Stimulated activated memory B cell treated with anti-CD40 and anti-IgM and Interleukin-4, amounts not matched to agents 10 μg/mL and 1 μg/mL and 100 μg/mL, for 72 hours (primary cell): ENCODE measurements at regions not wholly inside any gene's neighbourhood (a gene's known extent, or its start where the extent isn't known, plus 50 kb on each side); places are given as distances from the start of the nearest gene placed in this dataset.

Experiments used
- ATAC-seq: fragments of 150-1000 bp; cut with Tn5 transposase; 2 replicates; pipeline ENCODE4 v1.10.0; 2021
- H3K27ac Mint-ChIP-seq: one replicate; pipeline ENCODE4 v1.8.0; 2022; ENCODE audit warnings: mild to moderate bottlenecking, mixed read lengths
- H3K27me3 Mint-ChIP-seq: one replicate; pipeline ENCODE4 v1.8.0; 2022; ENCODE audit warnings: mixed read lengths
- H3K36me3 Mint-ChIP-seq: one replicate; pipeline ENCODE4 v1.8.0; 2022; ENCODE audit warnings: mixed read lengths
- H3K4me1 Mint-ChIP-seq: one replicate; pipeline ENCODE4 v1.8.0; 2022; ENCODE audit warnings: mixed read lengths
- H3K4me3 Mint-ChIP-seq: one replicate; pipeline ENCODE4 v1.8.0; 2022; ENCODE audit warnings: mild to moderate bottlenecking, moderate library complexity, mixed read lengths
- H3K9me3 Mint-ChIP-seq: one replicate; pipeline ENCODE4 v1.8.0; 2022; ENCODE audit warnings: mixed read lengths

DNA sequence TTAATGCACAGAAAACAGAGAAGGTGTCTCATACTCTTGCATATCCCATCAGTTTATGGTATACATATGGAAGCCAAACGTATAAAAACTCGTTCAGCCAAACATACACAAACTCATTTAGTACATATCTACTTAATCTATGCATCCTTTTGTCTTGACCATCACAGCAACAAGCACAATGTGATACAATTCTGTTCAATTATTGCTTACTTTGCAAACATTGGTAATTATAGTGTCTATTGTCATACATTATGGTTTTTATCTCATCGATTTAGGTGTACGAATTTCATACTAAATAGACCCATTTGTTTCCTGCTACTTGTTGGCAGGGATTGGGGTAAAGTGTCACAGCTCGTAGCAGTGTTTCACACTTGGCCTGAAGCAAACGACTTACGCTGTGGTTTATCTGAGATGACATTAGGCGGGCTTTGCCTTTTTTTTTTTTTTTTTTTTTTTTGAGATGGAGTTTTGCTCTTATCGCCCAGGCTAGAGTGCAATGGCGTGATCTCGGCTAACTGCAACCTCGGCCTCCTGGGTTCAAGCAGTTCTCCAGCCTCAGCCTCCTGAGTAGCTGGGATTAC lies 425.9 kb upstream of the JARID2 start:
- Mint-ChIP-seq H3K36me3 (no peaks in the 10 kb centered on the region), H3K27ac (peak overlapping the region; percentile 11), H3K4me1 (peaks cover 25% of the 10 kb centered on the region), H3K9me3 (no peaks in the 10 kb centered on the region), H3K4me3 (no peak overlapping the region), H3K27me3 (no peaks in the 10 kb centered on the region)
- no peak for ATAC-seq

DNA sequence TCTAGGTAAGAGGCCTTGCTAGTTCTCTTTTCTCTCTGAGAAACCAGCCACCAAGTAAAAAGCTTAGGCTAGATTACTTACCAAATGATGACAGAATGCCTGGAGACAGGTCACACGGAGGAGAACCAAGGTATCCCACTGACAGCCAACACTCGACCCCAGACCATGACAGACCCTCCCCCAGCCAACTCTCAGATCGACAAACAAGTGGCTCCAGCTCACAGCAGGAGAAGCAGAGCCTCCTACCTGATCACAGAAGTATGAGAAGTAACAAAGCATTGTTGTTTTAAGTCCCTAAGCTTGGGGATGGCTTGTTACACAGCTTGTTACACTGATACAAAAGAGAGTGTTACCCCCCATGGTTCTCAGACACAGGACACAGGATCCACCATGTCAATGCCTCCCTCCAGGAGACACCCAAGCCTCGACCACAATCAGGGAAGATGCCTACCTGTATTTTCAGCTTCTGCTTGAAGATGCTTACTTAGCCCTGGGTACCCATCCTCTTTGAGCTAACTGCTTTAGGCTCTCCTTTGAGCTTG lies 423.8 kb upstream of the JARID2 start:
- Mint-ChIP-seq H3K9me3 (no peaks in the 10 kb centered on the region), H3K27me3 (no peaks in the 10 kb centered on the region), H3K4me1 (peaks cover 20% of the 10 kb centered on the region), H3K4me3 (no peak overlapping the region), H3K27ac (no peak overlapping the region), H3K36me3 (no peaks in the 10 kb centered on the region)
- ATAC-seq: no peak

DNA sequence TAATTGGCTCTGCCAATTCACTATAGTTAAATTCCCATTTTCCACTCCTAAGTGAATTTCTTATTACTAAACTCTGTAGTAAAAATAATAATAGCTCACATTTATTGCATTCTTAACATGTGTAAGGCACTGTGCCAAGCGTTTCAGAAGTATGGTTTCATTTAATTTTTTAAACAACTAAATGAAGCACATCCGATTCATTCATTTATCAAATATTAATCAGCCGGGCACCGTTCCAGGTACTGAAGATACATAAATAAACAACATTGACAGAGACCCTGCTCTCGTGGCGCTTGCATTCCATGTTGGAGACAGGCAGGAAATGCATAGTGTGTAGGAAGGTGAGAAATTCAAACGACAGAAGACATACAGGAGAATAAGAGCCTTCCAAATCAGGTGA lies 423.2 kb upstream of the JARID2 start:
- no peaks in the 10 kb centered on the region for H3K36me3 Mint-ChIP-seq
- H3K27me3 Mint-ChIP-seq: no peaks in the 10 kb centered on the region

DNA sequence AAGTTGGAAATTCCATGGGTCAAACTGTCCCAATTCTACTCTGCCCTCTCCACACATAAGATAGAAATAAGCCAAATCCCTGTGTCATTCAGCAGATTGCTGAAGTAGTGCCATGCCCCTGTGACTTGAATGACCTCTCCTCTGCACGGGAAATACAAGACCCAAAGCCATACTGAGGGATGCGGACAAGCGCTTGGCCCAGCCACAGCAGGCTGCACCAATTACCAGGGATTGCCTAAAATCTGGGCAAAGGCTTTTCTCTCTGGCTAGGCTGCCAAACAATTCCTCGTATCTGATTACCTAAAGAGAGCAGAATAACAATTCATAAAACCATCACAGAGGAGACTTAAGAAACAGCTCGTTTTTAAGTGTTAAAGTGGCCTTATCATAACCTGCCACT lies 421.8 kb upstream of the JARID2 start:
- Mint-ChIP-seq H3K4me1 (peaks cover 17% of the 10 kb centered on the region), H3K9me3 (no peaks in the 10 kb centered on the region), H3K27ac (no peak overlapping the region), H3K27me3 (no peaks in the 10 kb centered on the region), H3K36me3 (no peaks in the 10 kb centered on the region), H3K4me3 (no peak overlapping the region)
- no peak for ATAC-seq

More for the DNA sequence above, 423.2 kb upstream of the JARID2 start:
- Mint-ChIP-seq H3K4me1 (peaks cover 20% of the 10 kb centered on the region), H3K27ac (no peak overlapping the region), H3K4me3 (no peak overlapping the region), H3K9me3 (no peaks in the 10 kb centered on the region)
- ATAC-seq: no peak

DNA sequence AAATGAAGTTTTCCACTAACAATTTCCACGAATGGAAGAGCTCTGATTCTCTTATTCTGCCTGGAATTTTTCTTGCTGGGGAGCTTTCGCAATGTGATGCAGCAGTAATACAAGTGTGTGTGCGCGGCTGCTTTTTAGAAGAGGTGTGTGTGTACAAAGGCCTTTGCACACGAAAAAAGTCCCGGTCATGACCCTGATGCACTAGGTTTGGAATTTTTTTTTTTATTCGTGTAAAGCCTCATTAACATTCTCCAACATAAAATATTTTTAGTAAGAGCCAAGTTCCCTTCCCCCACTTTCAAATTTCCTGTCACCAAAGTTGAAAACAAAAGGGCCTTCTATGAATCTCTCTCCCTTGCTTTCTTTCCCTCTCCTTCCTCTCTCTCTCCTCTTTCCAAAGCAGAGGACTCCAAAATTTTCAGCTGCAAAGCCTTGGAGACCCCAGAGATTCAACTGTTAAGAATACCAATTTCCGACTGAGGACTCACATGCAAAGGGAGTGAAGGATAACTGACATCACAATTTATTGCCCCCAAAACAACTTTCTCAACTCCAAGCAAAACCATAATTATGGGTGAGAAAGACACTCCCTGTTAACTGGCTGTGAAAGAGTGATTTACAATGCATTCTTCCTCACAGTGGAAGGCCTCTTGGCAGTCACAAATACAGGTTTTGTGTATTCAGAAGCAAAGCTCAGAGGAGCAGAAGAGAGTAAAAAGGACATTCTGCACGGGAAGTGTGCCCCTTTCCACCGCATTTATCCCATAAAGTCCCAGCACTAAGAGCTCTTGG lies 421.2 kb upstream of the JARID2 start:
- peaks cover 13% of the 10 kb centered on the region for H3K4me1 Mint-ChIP-seq
- H3K27ac Mint-ChIP-seq: no peak overlapping the region
- no peaks in the 10 kb centered on the region for H3K36me3 Mint-ChIP-seq
- no peaks in the 10 kb centered on the region for H3K9me3 Mint-ChIP-seq
- no peak for ATAC-seq
- no peak overlapping the region for H3K4me3 Mint-ChIP-seq
- H3K27me3 Mint-ChIP-seq: no peaks in the 10 kb centered on the region

DNA sequence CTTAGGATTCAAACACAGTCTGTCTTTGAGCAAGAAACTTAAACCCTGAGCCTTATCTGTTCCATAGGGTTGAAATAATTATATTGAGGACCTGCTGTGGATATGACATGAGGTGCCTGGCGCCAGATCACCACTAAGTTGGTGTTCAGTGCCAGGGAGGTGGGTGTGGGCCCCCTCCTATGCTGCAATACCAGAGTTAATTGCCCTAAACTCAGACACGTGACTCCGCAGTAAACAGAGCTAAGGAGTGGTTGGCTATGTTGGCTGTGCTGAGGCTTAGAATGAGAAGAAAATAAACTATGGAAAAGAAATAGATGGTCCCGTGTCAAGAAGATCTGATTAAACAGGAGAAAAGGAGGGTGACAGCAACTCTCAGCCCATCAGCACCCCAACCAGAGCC lies 419.4 kb upstream of the JARID2 start:
- H3K9me3 Mint-ChIP-seq: no peaks in the 10 kb centered on the region
- no peak for ATAC-seq
- no peaks in the 10 kb centered on the region for H3K36me3 Mint-ChIP-seq
- H3K4me1 Mint-ChIP-seq: peaks cover 6% of the 10 kb centered on the region
- no peak overlapping the region for H3K27ac Mint-ChIP-seq
- H3K4me3 Mint-ChIP-seq: no peak overlapping the region
- H3K27me3 Mint-ChIP-seq: no peaks in the 10 kb centered on the region

DNA sequence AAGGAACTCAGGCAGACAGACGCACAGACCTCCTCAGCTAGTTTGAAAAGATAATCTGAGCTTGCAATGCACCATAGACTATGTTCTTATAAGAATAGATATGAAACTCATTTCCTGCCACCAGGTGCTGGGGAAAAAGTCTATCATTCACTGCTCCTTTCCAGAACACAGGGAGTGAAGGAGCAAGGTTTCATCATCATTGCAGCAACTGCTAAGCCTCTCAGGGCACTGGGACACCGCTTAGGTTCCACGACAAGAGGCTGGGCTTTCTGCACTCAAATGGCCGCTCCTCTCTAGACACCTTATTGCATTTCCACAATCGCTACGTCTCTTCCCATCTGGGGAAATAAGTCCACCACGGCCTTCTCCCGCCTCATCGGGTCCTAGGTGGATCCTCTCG lies 418.5 kb upstream of the JARID2 start:
- Mint-ChIP-seq H3K4me3 (no peak overlapping the region), H3K9me3 (no peaks in the 10 kb centered on the region), H3K4me1 (peaks cover 6% of the 10 kb centered on the region), H3K36me3 (no peaks in the 10 kb centered on the region), H3K27ac (no peak overlapping the region), H3K27me3 (no peaks in the 10 kb centered on the region)
- ATAC-seq: no peak

DNA sequence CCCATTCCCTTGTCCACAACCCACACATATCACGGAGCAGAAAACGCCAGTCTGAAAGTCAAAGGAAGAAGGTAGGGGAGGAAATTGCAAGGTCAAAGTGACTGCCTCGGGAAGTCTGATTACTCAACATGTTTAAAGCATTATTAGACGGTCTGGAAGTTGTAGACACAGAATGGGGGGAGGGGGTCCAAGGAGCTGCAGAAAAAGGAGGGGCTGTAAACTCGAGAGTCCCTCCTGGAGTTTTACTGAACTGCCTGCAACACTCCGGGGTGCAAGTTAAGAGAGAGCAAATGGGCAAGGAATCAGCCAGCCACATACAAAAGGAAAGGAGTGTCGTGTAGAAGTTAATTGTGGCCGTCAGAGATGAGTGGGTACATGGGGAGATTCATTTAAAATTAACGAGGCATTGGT lies 417.7 kb upstream of the JARID2 start:
- Mint-ChIP-seq H3K4me1 (peaks cover 6% of the 10 kb centered on the region), H3K4me3 (no peak overlapping the region), H3K36me3 (no peaks in the 10 kb centered on the region), H3K27ac (no peak overlapping the region), H3K27me3 (no peaks in the 10 kb centered on the region), H3K9me3 (no peaks in the 10 kb centered on the region)
- no peak for ATAC-seq

DNA sequence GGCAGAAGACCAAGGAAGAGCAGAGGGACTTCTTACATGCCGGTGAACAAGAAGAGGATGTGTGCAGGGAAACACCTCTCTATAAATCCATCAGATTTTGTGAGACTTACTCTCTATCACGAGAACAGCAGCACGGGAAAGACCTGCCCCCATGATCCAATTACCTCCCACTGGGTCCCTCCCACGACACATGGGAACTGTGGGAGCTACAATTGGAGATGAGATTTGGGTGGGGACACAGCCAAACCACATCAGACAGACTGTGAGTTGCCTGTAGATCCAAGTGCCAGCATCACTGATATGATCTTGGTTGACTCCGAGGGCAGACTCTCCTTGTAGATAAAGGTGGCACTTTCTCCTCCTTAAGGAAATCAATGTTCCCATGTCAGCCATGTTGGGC lies 414.8 kb upstream of the JARID2 start:
- H3K27me3 Mint-ChIP-seq: no peaks in the 10 kb centered on the region
- no peaks in the 10 kb centered on the region for H3K36me3 Mint-ChIP-seq
- peaks cover 6% of the 10 kb centered on the region for H3K4me1 Mint-ChIP-seq
- H3K27ac Mint-ChIP-seq: peak overlapping the region; percentile 11
- H3K9me3 Mint-ChIP-seq: no peaks in the 10 kb centered on the region
- ATAC-seq: no peak
- no peak overlapping the region for H3K4me3 Mint-ChIP-seq

DNA sequence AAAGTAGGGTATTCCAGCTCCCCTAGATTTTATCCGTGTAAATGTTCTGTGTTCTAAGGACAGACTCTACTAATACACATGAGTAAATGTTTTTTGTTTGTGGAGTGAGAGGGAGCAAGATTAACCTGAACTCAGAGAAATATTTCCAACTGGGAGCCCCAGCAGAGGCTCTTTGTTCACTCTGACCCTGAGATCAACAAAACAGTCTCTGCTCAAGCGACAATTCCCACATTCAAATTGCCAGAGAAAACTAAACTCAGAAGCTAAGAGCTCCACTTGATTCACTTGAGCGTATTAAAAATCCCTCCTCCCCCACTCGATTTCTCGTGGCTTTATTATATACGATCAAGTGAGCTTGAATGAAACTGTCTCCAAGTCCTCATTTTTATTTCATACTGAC lies 413.9 kb upstream of the JARID2 start:
- ATAC-seq: no peak
- Mint-ChIP-seq H3K4me3 (no peak overlapping the region), H3K36me3 (no peaks in the 10 kb centered on the region), H3K4me1 (peaks cover 6% of the 10 kb centered on the region), H3K9me3 (no peaks in the 10 kb centered on the region), H3K27me3 (no peaks in the 10 kb centered on the region), H3K27ac (no peak overlapping the region)

DNA sequence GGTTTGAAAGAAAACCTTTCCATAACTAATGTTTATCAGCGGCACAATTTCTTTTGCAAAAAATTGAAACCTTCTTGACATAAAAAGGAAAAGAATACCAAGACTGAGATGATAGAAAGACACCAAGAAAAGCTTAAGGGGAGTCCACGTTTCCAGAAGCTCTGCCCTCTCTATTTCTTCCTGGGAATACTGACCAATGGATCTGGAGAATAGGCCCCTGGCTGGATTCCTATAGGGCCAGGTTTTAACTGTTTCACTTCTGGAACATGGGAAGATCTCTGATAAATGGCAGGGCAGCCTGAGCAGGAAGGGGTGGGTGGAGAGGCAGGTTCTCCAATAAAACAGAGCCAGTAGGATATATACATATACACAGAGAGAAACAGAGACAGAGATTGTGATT lies 413.4 kb upstream of the JARID2 start:
- ATAC-seq: no peak

DNA sequence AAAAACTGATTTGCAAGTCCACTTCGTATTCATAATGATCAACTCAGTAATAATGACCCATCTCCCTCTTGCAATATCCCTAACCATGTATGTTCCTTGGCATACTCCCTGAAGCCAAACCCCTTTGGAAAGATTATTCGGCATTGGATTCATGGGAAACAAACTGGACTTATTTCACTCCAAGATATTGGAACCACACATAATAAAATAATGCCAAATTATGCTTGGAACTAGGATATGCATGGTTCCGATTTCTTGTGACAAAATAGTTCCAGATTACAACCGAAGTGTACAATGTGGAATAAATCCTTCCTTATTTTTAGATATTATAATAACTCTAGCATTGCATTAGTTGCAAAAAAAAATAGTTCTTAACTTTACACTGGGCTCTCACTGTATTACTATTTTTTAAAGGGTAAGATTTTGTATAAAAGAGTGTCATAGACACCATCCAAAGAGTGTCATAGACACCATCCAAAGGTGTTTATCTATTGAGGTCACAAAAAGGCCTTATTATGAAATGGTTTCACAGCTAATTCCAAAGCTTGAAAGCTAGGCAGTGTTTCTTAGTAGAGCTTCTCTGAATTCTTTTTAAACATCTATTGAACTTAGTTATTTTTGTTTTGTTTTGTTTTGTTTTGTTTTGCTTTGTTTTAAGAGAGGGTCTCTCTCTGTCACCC lies 410.9 kb upstream of the JARID2 start:
- Mint-ChIP-seq H3K9me3 (no peaks in the 10 kb centered on the region), H3K4me1 (peaks cover 11% of the 10 kb centered on the region), H3K4me3 (no peak overlapping the region), H3K27me3 (no peaks in the 10 kb centered on the region), H3K36me3 (no peaks in the 10 kb centered on the region), H3K27ac (no peak overlapping the region)
- no peak for ATAC-seq

More for the DNA sequence above, 413.4 kb upstream of the JARID2 start:
- no peaks in the 10 kb centered on the region for H3K9me3 Mint-ChIP-seq
- H3K27me3 Mint-ChIP-seq: no peaks in the 10 kb centered on the region
- no peak overlapping the region for H3K4me3 Mint-ChIP-seq
- peaks cover 6% of the 10 kb centered on the region for H3K4me1 Mint-ChIP-seq
- H3K27ac Mint-ChIP-seq: no peak overlapping the region
- H3K36me3 Mint-ChIP-seq: no peaks in the 10 kb centered on the region

DNA sequence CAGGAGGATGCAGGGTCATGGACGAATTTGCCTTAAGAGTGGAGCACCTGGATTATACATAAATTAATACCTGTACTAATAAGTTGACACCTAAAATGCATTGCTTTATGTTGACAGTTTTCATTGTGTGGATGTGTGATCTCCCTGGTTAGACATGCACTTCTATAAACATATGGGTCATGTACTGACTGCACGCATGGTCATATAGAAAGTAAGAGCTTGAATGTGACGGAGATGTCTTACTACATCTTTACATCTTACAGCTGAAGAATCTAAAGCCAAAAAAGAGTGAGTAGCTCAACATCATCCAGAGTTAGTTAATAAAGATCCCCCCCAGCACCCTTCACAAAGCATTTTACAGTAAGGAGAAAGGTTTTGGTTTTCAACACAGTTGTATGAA lies 408.4 kb upstream of the JARID2 start:
- Mint-ChIP-seq H3K27me3 (peaks cover 5% of the 10 kb centered on the region), H3K4me3 (no peak overlapping the region), H3K9me3 (no peaks in the 10 kb centered on the region), H3K27ac (no peak overlapping the region), H3K4me1 (peaks cover 11% of the 10 kb centered on the region), H3K36me3 (peaks cover 4% of the 10 kb centered on the region)
- ATAC-seq: no peak

DNA sequence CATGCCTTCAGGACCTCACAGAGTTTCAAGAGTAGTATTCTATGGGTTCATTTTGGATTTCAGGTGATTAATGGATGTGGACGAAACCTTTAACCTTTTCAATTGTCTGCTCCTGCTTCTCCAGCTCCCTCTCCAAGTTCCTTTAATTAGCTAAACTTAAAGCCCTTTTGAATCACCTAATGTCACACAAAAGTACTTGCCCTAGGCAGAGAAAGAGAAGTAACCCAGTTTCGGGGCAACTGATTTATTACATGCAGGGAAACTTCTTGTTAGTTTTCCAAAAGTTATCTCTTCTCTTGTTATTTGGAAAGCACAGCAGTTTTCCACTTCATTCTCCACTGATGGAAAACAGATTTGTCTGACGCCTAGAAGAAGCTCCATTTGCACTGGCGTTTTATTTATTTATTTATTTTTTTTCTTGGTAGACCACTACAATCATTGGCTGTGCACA lies 407.7 kb upstream of the JARID2 start:
- Mint-ChIP-seq H3K36me3 (peaks cover 5% of the 10 kb centered on the region), H3K27ac (no peak overlapping the region), H3K4me1 (peaks cover 11% of the 10 kb centered on the region), H3K27me3 (peaks cover 9% of the 10 kb centered on the region), H3K4me3 (no peak overlapping the region), H3K9me3 (no peaks in the 10 kb centered on the region)
- ATAC-seq: no peak

DNA sequence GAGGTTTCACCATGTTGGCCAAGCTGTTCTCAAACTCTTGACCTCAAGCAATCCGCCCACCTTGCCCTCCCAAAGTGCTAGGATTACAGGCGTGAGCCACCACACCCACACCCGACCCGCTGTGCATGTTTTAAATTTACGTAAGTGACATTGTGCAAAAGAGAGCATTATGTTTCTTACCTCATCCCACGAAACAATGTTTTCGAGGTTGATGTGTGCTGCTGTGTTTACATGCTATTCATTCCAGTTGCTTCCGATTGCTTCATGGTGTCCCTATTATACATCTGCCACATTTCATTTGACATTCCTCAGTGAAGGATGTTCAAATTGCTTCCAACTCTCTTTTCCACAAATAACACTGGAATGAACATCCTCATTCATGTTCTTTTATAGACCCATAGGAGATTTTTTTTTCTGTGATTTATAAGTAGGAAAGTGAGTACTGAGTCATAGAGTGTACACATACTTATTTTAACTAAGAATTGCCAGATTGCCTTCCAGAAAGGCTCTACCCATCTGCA lies 403.9 kb upstream of the JARID2 start:
- peaks cover 5% of the 10 kb centered on the region for H3K4me1 Mint-ChIP-seq
- no peak overlapping the region for H3K27ac Mint-ChIP-seq
- no peaks in the 10 kb centered on the region for H3K9me3 Mint-ChIP-seq
- no peak overlapping the region for H3K4me3 Mint-ChIP-seq
- H3K36me3 Mint-ChIP-seq: peaks cover 5% of the 10 kb centered on the region
- peaks cover 9% of the 10 kb centered on the region for H3K27me3 Mint-ChIP-seq
- ATAC-seq: no peak
